ENCODE measurements at regions not wholly inside any gene's neighbourhood (a gene's known extent, or its start where the extent isn't known, plus 50 kb on each side); places are given as distances from the start of the nearest gene placed in this dataset.
A peak's percentile ranks its signal among the peaks of the same experiment; 100 is the strongest.
"Not testable (repeated sequence)": the region's sequence is repeated elsewhere in the genome, so short reads cannot be mapped to it uniquely, and the experiment has no call there.

GRCh38 chr17:36695710-36696109, 94.3 kb downstream of the MRM1 start:
- not testable (repeated sequence) for ATAC-seq

GRCh38 chr17:36696805-36697204, 95.4 kb downstream of the MRM1 start:
- ATAC-seq = no peak

- ATAC-seq = no peak
Measured at GRCh38 chr17:36697903-36698530, 96.6 kb downstream of the MRM1 start.

GRCh38 chr17:36701429-36702099, 100.2 kb downstream of the MRM1 start:
- no peak for ATAC-seq

GRCh38 chr17:36702636-36703035, 101.3 kb downstream of the MRM1 start:
- no peak for ATAC-seq

- no peak for ATAC-seq
Measured at GRCh38 chr17:36703860-36704266, 102.5 kb downstream of the MRM1 start.

GRCh38 chr17:36705283-36705795, 104.0 kb downstream of the MRM1 start:
- no peak for ATAC-seq

GRCh38 chr17:36705874-36706731, 104.7 kb downstream of the MRM1 start:
- peak; percentile 51 to 62 for ATAC-seq

- ATAC-seq = no peak
Measured at GRCh38 chr17:36707904-36708303, 106.5 kb downstream of the MRM1 start.

- no peak for ATAC-seq
Measured at GRCh38 chr17:36714789-36715188, 113.4 kb downstream of the MRM1 start.

- no peak for ATAC-seq
Measured at GRCh38 chr17:36715951-36716350, 114.6 kb downstream of the MRM1 start.

GRCh38 chr17:36717088-36717487, 115.7 kb downstream of the MRM1 start:
- ATAC-seq = no peak

- no peak for ATAC-seq
Measured at GRCh38 chr17:36720131-36720530, 118.7 kb downstream of the MRM1 start.

GRCh38 chr17:36721560-36722120, 120.3 kb downstream of the MRM1 start:
- peak; percentile 74 to 75 for ATAC-seq

GRCh38 chr17:36722121-36722902, 120.9 kb downstream of the MRM1 start:
- peak; percentile 92 to 96 for ATAC-seq

- no peak for ATAC-seq
Measured at GRCh38 chr17:36722903-36723263, 121.5 kb downstream of the MRM1 start.

- no peak for ATAC-seq
Measured at GRCh38 chr17:36723459-36724025, 122.2 kb downstream of the MRM1 start.

GRCh38 chr17:36726199-36726598, 124.8 kb downstream of the MRM1 start:
- no peak for ATAC-seq

GRCh38 chr17:36727052-36727451, 125.7 kb downstream of the MRM1 start:
- no peak for ATAC-seq

GRCh38 chr17:36727577-36727976, 126.2 kb downstream of the MRM1 start:
- no peak for ATAC-seq

- peak; percentile 51 to 58 for ATAC-seq
Measured at GRCh38 chr17:36728030-36728991, 126.9 kb downstream of the MRM1 start.
